Kidney tubule cell (primary cell): ENCODE measurements at regions not wholly inside any gene's neighbourhood (a gene's known extent, or its start where the extent isn't known, plus 50 kb on each side); places are given as distances from the start of the nearest gene placed in this dataset.

Experiments
- DNase-seq: peaks from one replicate; pipeline ENCODE4 v3.0.0-alpha.2; 2018; ENCODE audit warnings: low spot score

- no peak for DNase-seq
Observed at GRCh38 chr10:10853954-10854353, 163.7 kb upstream of the CELF2 start.

- DNase-seq, result no peak
Observed at GRCh38 chr10:10854725-10855124, 162.9 kb upstream of the CELF2 start.

- DNase-seq, result no peak
Observed at GRCh38 chr10:10855151-10855581, 162.5 kb upstream of the CELF2 start.

GRCh38 chr10:10860455-10860976 lies 157.2 kb upstream of the CELF2 start:
- DNase-seq, result no peak

- no peak for DNase-seq
Observed at GRCh38 chr10:10865303-10865702, 152.4 kb upstream of the CELF2 start.

- no peak for DNase-seq
Observed at GRCh38 chr10:10865913-10866312, 151.8 kb upstream of the CELF2 start.

GRCh38 chr10:10869592-10869991 lies 148.1 kb upstream of the CELF2 start:
- peak; percentile 60 for DNase-seq

GRCh38 chr10:10870523-10871241 lies 147.0 kb upstream of the CELF2 start:
- DNase-seq, result peak; percentile 6

GRCh38 chr10:10871352-10871751 lies 146.3 kb upstream of the CELF2 start:
- DNase-seq, result no peak

- peak; percentile 86 for DNase-seq
Observed at GRCh38 chr10:10872035-10872673, 145.5 kb upstream of the CELF2 start.

- DNase-seq, result no peak
Observed at GRCh38 chr10:10872764-10873163, 144.9 kb upstream of the CELF2 start.

GRCh38 chr10:10873289-10873688 lies 144.4 kb upstream of the CELF2 start:
- no peak for DNase-seq

- no peak for DNase-seq
Observed at GRCh38 chr10:10873915-10874314, 143.8 kb upstream of the CELF2 start.

GRCh38 chr10:10878963-10879362 lies 138.7 kb upstream of the CELF2 start:
- no peak for DNase-seq

- no peak for DNase-seq
Observed at GRCh38 chr10:10881117-10881813, 136.4 kb upstream of the CELF2 start.

- no peak for DNase-seq
Observed at GRCh38 chr10:10883737-10884136, 133.9 kb upstream of the CELF2 start.

GRCh38 chr10:10886861-10887531 lies 130.7 kb upstream of the CELF2 start:
- DNase-seq, result no peak

- DNase-seq, result peak; percentile 32
Observed at GRCh38 chr10:10891124-10892082, 126.3 kb upstream of the CELF2 start.

- DNase-seq, result no peak
Observed at GRCh38 chr10:10892290-10892875, 125.3 kb upstream of the CELF2 start.

GRCh38 chr10:10897400-10897799 lies 120.3 kb upstream of the CELF2 start:
- no peak for DNase-seq

GRCh38 chr10:10901906-10902305 lies 115.8 kb upstream of the CELF2 start:
- DNase-seq, result no peak
